Naive thymus-derived CD4-positive, alpha-beta T cell (primary cell): ENCODE measurements at regions not wholly inside any gene's neighbourhood (a gene's known extent, or its start where the extent isn't known, plus 50 kb on each side); places are given as distances from the start of the nearest gene placed in this dataset.

Experiments
- ATAC-seq: fragments of 150-1000 bp; cut with Tn5 transposase; 2 replicates; pipeline ENCODE4 v1.10.0; 2021; ENCODE audit warnings: mild to moderate bottlenecking, moderate library complexity
- CTCF ChIA-PET: fragments of 350-600 bp; sonication (Branson Sonifier 250); formaldehyde crosslinking; loops from one replicate; lab custom pipeline; 2021; ENCODE audit warnings: antibody characterized with exemption; lab: Charles Lee
- POLR2A ChIA-PET: fragments of 350-600 bp; sonication (Branson Sonifier 250); formaldehyde crosslinking; loops from one replicate; lab custom pipeline; 2021; ENCODE audit warnings: antibody characterized with exemption, inconsistent platforms; lab: Charles Lee
- DNase-seq, 9 donors: peaks; one replicate each; pipeline versions ENCODE4 v3.0.0 to v3.0.0-alpha.2; 2020 to 2022; ENCODE audit warnings: mixed read lengths in 1 of 9
- H3K27ac ChIP-seq: one replicate; pipeline ENCODE4 v1.7.0; 2013; ENCODE audit warnings: mild to moderate bottlenecking, low read depth, low read length, moderate library complexity
- H3K27me3 ChIP-seq, 2 donors: one replicate each; pipeline ENCODE4 v1.7.0; 2013; ENCODE audit warnings: low read length in 2 of 2, mild to moderate bottlenecking in 2 of 2, moderate library complexity in 2 of 2; ENCODE audit not compliant: control insufficient read depth in 2 of 2, insufficient read depth in 2 of 2
- H3K36me3 ChIP-seq, 3 experiments: 1 replicate in 2 of 3; 2 replicates in 1 of 3; pipeline ENCODE4 v1.7.0; 2013; ENCODE audit warnings: low read length in 3 of 3, mild to moderate bottlenecking in 3 of 3, moderate library complexity in 1 of 3; ENCODE audit not compliant: insufficient read depth in 3 of 3, control insufficient read depth in 2 of 3
- H3K4me1 ChIP-seq, 2 donors: one replicate each; pipeline ENCODE4 v1.7.0; 2013; ENCODE audit warnings: low read length in 2 of 2, mild to moderate bottlenecking in 2 of 2, moderate library complexity in 1 of 2; ENCODE audit not compliant: control insufficient read depth in 2 of 2, insufficient read depth in 2 of 2
- H3K4me3 ChIP-seq: 2 replicates; pipeline ENCODE4 v1.7.0; 2013; ENCODE audit warnings: mild to moderate bottlenecking, low read length
- H3K9me3 ChIP-seq, 3 experiments: 1 replicate in 2 of 3; 2 replicates in 1 of 3; pipeline ENCODE4 v1.7.0; 2013; ENCODE audit warnings: low read length in 3 of 3; ENCODE audit not compliant: control insufficient read depth in 2 of 3
- H3K27ac Mint-ChIP-seq, 9 donors: one replicate each; pipeline ENCODE4 v1.8.0; 2020 to 2022; ENCODE audit warnings: mixed read lengths in 9 of 9, mild to moderate bottlenecking in 8 of 9, moderate library complexity in 5 of 9, inconsistent platforms in 2 of 9
- H3K27me3 Mint-ChIP-seq, 5 donors: one replicate each; pipeline ENCODE4 v1.8.0; 2021 to 2022; ENCODE audit warnings: mixed read lengths in 5 of 5, mild to moderate bottlenecking in 1 of 5
- H3K36me3 Mint-ChIP-seq, 5 donors: one replicate each; pipeline ENCODE4 v1.8.0; 2020 to 2022; ENCODE audit warnings: mixed read lengths in 5 of 5, mild to moderate bottlenecking in 3 of 5, inconsistent platforms in 1 of 5
- H3K4me1 Mint-ChIP-seq, 7 donors: one replicate each; pipeline ENCODE4 v1.8.0; 2020 to 2022; ENCODE audit warnings: mixed read lengths in 7 of 7, mild to moderate bottlenecking in 3 of 7, inconsistent platforms in 1 of 7
- H3K4me3 Mint-ChIP-seq, 10 donors: one replicate each; pipeline ENCODE4 v1.8.0; 2020 to 2022; ENCODE audit warnings: mild to moderate bottlenecking in 10 of 10, mixed read lengths in 10 of 10, moderate library complexity in 6 of 10, inconsistent platforms in 2 of 10
- H3K9me3 Mint-ChIP-seq, 11 donors: one replicate each; pipeline ENCODE4 v1.8.0; 2020 to 2022; ENCODE audit warnings: mixed read lengths in 11 of 11, mild to moderate bottlenecking in 4 of 11, inconsistent platforms in 1 of 11, moderate library complexity in 1 of 11
- intact Hi-C, 2 donors: fragments of 100-400 bp; cut with micrococcal nuclease; formaldehyde crosslinking; loops; one replicate each; pipeline ENCODE4 v1.15.1; 2023

DNA sequence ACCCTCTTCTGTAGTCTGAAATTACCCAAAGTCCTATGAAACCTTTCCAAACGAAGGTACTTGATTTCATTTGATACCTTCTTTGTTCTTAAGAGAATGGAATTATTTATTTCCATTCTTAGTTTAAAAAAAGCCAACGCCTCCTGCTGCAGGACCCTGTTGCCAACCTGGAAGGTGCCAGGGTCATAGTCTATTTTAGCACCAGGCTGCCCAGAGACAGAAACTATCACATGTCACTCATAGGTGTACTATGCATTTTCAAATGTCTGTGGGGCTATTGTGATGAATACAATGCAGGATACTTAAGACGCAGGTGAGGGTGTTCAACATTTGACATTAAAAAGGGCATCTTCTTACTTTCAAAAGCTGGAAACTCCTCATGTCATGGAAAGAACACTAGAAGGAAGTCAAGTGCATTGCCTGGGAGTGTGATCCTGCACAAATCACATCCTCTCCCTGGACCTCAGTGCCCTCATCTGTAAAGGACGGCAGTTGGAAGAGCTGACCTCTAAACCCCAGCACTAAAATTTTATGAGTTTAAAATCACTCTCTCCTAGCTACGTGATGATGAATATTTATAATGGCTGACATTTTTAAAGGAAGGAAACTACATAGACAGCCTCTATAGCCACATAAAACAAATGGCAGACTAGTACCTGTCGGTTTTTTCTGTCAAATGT lies 107.3 kb upstream of the SYT6 start:
- ChIA-PET CTCF (no interaction called here), POLR2A (no interaction called here)
- Mint-ChIP-seq H3K36me3 (no peaks in the 10 kb centered on the region), H3K4me1 (no peaks in the 10 kb centered on the region), H3K27ac (peak overlapping the region in 1 of 9 donors; percentile 26), H3K4me3 (no peak overlapping the region), H3K27me3 (peaks cover 7 to 20% (median 13%) of the 10 kb centered on the region in 5 donors), H3K9me3 (peaks cover 0 to 5% (median 0%) of the 10 kb centered on the region in 11 donors)
- H3K9me3 ChIP-seq: no peaks in the 10 kb centered on the region
- no peaks in the 10 kb centered on the region for H3K36me3 ChIP-seq
- DNase-seq (no peak), ATAC-seq (no peak)
- no peaks in the 10 kb centered on the region for H3K27me3 ChIP-seq
- intact Hi-C loops: no loop called here
- H3K4me1 ChIP-seq: no peaks in the 10 kb centered on the region
- H3K27ac ChIP-seq: no peak overlapping the region
- no peak overlapping the region for H3K4me3 ChIP-seq

- no peaks in the 10 kb centered on the region for H3K4me1 ChIP-seq
- H3K27me3 ChIP-seq: no peaks in the 10 kb centered on the region
- no peak overlapping the region for H3K27ac Mint-ChIP-seq
- H3K36me3 ChIP-seq: no peaks in the 10 kb centered on the region
- H3K4me1 Mint-ChIP-seq: no peaks in the 10 kb centered on the region
- intact Hi-C loops: no loop called here
- DNase-seq: no peak
- H3K4me3 ChIP-seq: no peak overlapping the region
- no peaks in the 10 kb centered on the region for H3K9me3 ChIP-seq
- no peak for ATAC-seq
- peaks cover 0 to 11% (median 6%) of the 10 kb centered on the region in 5 donors for H3K27me3 Mint-ChIP-seq
- no peak overlapping the region for H3K4me3 Mint-ChIP-seq
- peaks cover 0 to 17% (median 3%) of the 10 kb centered on the region in 11 donors for H3K9me3 Mint-ChIP-seq
- ChIA-PET CTCF (interaction anchor here (0.6 kb wide), 2 partner anchors 281 to 1574 kb away, joined by 3 read pairs; no protein-coding TSS in a partner anchor), POLR2A (no interaction called here)
- H3K27ac ChIP-seq: no peak overlapping the region
- no peaks in the 10 kb centered on the region for H3K36me3 Mint-ChIP-seq
Measured at GRCh38 chr1:114259511-114260160, 106.0 kb upstream of the SYT6 start.

DNA sequence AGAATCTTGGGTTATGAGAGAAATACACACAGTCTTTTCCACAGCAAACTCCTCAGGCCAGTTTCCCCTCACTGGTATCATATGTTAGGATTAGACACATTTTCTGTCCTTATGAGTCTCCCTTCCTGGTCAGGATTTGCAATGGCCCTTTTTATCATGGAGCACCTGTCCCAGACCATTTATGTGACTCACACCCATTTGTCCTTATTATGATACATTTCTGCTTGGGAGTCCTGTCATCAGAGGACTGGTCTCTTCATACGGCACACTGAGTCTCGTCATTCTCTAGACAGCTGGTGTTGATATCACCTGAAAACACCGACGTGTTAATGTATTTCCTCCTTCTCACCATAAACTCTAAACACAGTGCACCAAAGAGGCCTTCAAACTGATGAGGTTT lies 105.0 kb upstream of the SYT6 start:
- POLR2A ChIA-PET: no interaction called here
- H3K36me3 ChIP-seq: no peaks in the 10 kb centered on the region
- DNase-seq (no peak), ATAC-seq (no peak)
- H3K4me3 ChIP-seq: no peak overlapping the region
- CTCF ChIA-PET: no interaction called here
- Mint-ChIP-seq H3K4me3 (no peak overlapping the region), H3K9me3 (peaks cover 0 to 23% (median 5%) of the 10 kb centered on the region in 11 donors), H3K4me1 (no peaks in the 10 kb centered on the region), H3K27ac (no peak overlapping the region), H3K27me3 (peaks cover 0 to 11% (median 6%) of the 10 kb centered on the region in 5 donors), H3K36me3 (no peaks in the 10 kb centered on the region)
- intact Hi-C loops: no loop called here
- H3K27me3 ChIP-seq: no peaks in the 10 kb centered on the region
- no peak overlapping the region for H3K27ac ChIP-seq
- no peaks in the 10 kb centered on the region for H3K9me3 ChIP-seq
- H3K4me1 ChIP-seq: no peaks in the 10 kb centered on the region

DNA sequence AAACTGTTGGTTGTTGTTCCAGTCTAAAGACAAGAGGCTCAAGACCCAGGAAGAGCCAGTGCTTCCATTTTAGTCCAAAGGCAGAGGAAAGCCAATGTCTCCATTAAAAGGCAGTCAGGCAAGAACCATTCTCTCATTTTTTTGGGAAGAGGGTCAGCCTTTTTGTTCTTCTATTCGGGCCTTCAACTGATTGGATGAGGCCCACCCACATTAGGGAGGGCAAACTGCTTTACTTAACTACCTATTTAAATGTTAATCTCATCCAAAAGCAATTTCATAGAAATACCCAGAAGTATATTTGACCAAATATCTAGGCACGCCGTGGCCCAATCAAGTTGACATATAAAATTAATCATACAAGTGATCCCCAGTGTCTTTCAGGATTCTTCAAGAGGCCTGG lies 104.4 kb upstream of the SYT6 start:
- Histone ChIP-seq H3K9me3 (no peaks in the 10 kb centered on the region), H3K36me3 (no peaks in the 10 kb centered on the region), H3K4me1 (no peaks in the 10 kb centered on the region), H3K4me3 (no peak overlapping the region), H3K27me3 (no peaks in the 10 kb centered on the region), H3K27ac (no peak overlapping the region)
- ChIA-PET POLR2A (no interaction called here), CTCF (no interaction called here)
- Mint-ChIP-seq H3K4me3 (no peak overlapping the region), H3K9me3 (peaks cover 0 to 23% (median 6%) of the 10 kb centered on the region in 11 donors), H3K27ac (no peak overlapping the region), H3K36me3 (no peaks in the 10 kb centered on the region), H3K27me3 (peaks cover 0 to 11% (median 6%) of the 10 kb centered on the region in 5 donors), H3K4me1 (no peaks in the 10 kb centered on the region)
- DNase-seq (no peak), ATAC-seq (no peak)
- intact Hi-C loops: no loop called here

DNA sequence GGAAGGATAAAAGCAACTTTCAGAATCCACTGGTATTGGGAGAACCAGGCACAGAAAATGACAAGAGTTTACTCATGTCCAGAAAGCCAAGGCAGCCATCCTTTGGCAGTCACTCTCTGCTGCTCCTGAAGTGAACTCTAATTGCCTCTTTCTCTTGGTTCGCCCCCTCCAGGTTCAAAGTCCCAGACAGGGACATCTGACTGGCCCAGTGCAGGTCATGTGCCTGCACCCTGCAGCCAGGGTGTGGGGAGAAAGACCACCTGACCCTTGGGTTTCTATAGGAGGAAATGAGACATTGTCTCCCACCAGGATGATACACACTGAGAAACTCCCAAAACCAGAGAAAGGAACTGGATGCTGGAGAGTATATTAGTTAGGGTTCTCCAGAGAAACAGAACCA lies 103.9 kb upstream of the SYT6 start:
- Mint-ChIP-seq H3K4me1 (peaks cover 0 to under 1% (median 0%) of the 10 kb centered on the region in 7 donors), H3K27me3 (peaks cover 0 to 11% (median 6%) of the 10 kb centered on the region in 5 donors), H3K9me3 (peaks cover 0 to 23% (median 6%) of the 10 kb centered on the region in 11 donors), H3K4me3 (no peak overlapping the region), H3K36me3 (no peaks in the 10 kb centered on the region), H3K27ac (no peak overlapping the region)
- ATAC-seq: no peak
- CTCF ChIA-PET: no interaction called here
- intact Hi-C loops: no loop called here
- DNase-seq: no peak
- Histone ChIP-seq H3K9me3 (no peaks in the 10 kb centered on the region), H3K27me3 (no peaks in the 10 kb centered on the region), H3K36me3 (no peaks in the 10 kb centered on the region), H3K27ac (no peak overlapping the region), H3K4me3 (no peak overlapping the region), H3K4me1 (no peaks in the 10 kb centered on the region)
- POLR2A ChIA-PET: no interaction called here

DNA sequence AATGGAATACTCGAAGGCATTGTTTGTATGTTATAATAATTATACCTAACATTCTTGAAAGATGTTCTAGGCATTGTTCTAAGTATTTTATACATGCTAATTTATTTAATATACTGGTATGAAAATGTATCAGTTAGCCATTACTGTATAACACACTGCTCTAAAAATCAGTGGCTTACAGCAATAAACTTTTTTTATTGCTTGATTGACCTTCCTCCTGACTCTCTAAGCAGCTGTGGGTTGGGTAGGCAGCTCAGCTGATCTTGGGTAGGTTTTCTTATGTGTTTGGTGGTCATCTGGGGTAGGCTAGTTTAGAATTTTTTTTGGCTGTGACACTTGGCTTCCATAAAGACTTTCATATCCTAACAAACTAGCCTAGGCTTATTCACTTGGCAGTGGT lies 100.2 kb upstream of the SYT6 start:
- Mint-ChIP-seq H3K4me3 (no peak overlapping the region), H3K4me1 (peaks cover 0 to 6% (median 0%) of the 10 kb centered on the region in 7 donors), H3K36me3 (no peaks in the 10 kb centered on the region), H3K27me3 (peaks cover 0 to 6% (median 5%) of the 10 kb centered on the region in 5 donors), H3K9me3 (peaks cover 0 to 23% (median 6%) of the 10 kb centered on the region in 11 donors), H3K27ac (no peak overlapping the region)
- ChIA-PET POLR2A (no interaction called here), CTCF (no interaction called here)
- Histone ChIP-seq H3K27ac (no peak overlapping the region), H3K27me3 (no peaks in the 10 kb centered on the region), H3K36me3 (no peaks in the 10 kb centered on the region), H3K4me3 (no peak overlapping the region), H3K4me1 (no peaks in the 10 kb centered on the region), H3K9me3 (no peaks in the 10 kb centered on the region)
- ATAC-seq (no peak), DNase-seq (no peak)
- intact Hi-C loops: no loop called here

- CTCF ChIA-PET: interaction anchor here (1.3 kb wide), 1 partner anchor 95 kb away, joined by 4 read pairs; no protein-coding TSS in a partner anchor
- intact Hi-C loops: no loop called here
- Mint-ChIP-seq H3K27me3 (peaks cover 0 to 5% (median 2%) of the 10 kb centered on the region in 5 donors), H3K27ac (no peak overlapping the region), H3K9me3 (peaks cover 0 to 24% (median 6%) of the 10 kb centered on the region in 11 donors), H3K4me3 (no peak overlapping the region), H3K36me3 (no peaks in the 10 kb centered on the region), H3K4me1 (peaks cover 0 to 6% (median 0%) of the 10 kb centered on the region in 7 donors)
- POLR2A ChIA-PET: no interaction called here
- Histone ChIP-seq H3K27ac (no peak overlapping the region), H3K4me1 (no peaks in the 10 kb centered on the region), H3K36me3 (no peaks in the 10 kb centered on the region), H3K9me3 (no peaks in the 10 kb centered on the region), H3K27me3 (no peaks in the 10 kb centered on the region), H3K4me3 (no peak overlapping the region)
- ATAC-seq (no peak), DNase-seq (no peak)
Measured at GRCh38 chr1:114251573-114251939, 97.9 kb upstream of the SYT6 start.
